NCI-H345 (cell line): ENCODE measurements at regions not wholly inside any gene's neighbourhood (a gene's known extent, or its start where the extent isn't known, plus 50 kb on each side); places are given as distances from the start of the nearest gene placed in this dataset.
"Not testable (repeated sequence)": the region's sequence is repeated elsewhere in the genome, so short reads cannot be mapped to it uniquely, and the experiment has no call there.

ENCODE experiments used
- DNase-seq: peaks from one replicate; lab custom pipeline; 2025; lab: John Stamatoyannopoulos, UW

GRCh38 chr1:187038784-187039183, 210.0 kb downstream of the PLA2G4A start:
- no peak for DNase-seq

GRCh38 chr1:187041104-187041503, 212.4 kb downstream of the PLA2G4A start:
- DNase-seq: no peak

- no peak for DNase-seq
Observed at GRCh38 chr1:187042538-187042937, 213.8 kb downstream of the PLA2G4A start.

- not testable (repeated sequence) for DNase-seq
Observed at GRCh38 chr1:187043433-187043832, 214.7 kb downstream of the PLA2G4A start.

GRCh38 chr1:187044411-187044810, 215.7 kb downstream of the PLA2G4A start:
- DNase-seq: no peak

- no peak for DNase-seq
Observed at GRCh38 chr1:187045371-187045770, 216.6 kb downstream of the PLA2G4A start.

GRCh38 chr1:187046293-187046692, 217.5 kb downstream of the PLA2G4A start:
- DNase-seq: no peak

GRCh38 chr1:187047298-187047697, 218.5 kb downstream of the PLA2G4A start:
- no peak for DNase-seq

GRCh38 chr1:187051618-187052232, 223.0 kb downstream of the PLA2G4A start:
- DNase-seq: peak; percentile 64

GRCh38 chr1:187053876-187054275, 225.1 kb downstream of the PLA2G4A start:
- peak; percentile 32 for DNase-seq

- peak; percentile 4 for DNase-seq
Observed at GRCh38 chr1:187054862-187055757, 226.4 kb downstream of the PLA2G4A start.

GRCh38 chr1:187063271-187063670, 234.5 kb downstream of the PLA2G4A start:
- no peak for DNase-seq

GRCh38 chr1:187067160-187067559, 238.4 kb downstream of the PLA2G4A start:
- peak; percentile 93 for DNase-seq

GRCh38 chr1:187070076-187070475, 241.3 kb downstream of the PLA2G4A start:
- DNase-seq: peak; percentile 48

GRCh38 chr1:187072262-187073034, 243.7 kb downstream of the PLA2G4A start:
- DNase-seq: not testable (repeated sequence)

GRCh38 chr1:187073035-187073560, 244.3 kb downstream of the PLA2G4A start:
- DNase-seq: not testable (repeated sequence)

GRCh38 chr1:187073634-187074245, 245.0 kb downstream of the PLA2G4A start:
- not testable (repeated sequence) for DNase-seq

GRCh38 chr1:187074445-187075048, 245.8 kb downstream of the PLA2G4A start:
- no peak for DNase-seq

GRCh38 chr1:187076922-187077321, 248.2 kb downstream of the PLA2G4A start:
- DNase-seq: no peak

- no peak for DNase-seq
Observed at GRCh38 chr1:187078321-187078720, 249.6 kb downstream of the PLA2G4A start.

- DNase-seq: no peak
Observed at GRCh38 chr1:187078916-187079315, 250.2 kb downstream of the PLA2G4A start.
